ENCODE measurements at regions not wholly inside any gene's neighbourhood (a gene's known extent, or its start where the extent isn't known, plus 50 kb on each side); places are given as distances from the start of the nearest gene placed in this dataset.

- TF ChIP-seq EP300 (IDR thresholded peaks at IDR 0.05) = no peak
- TF ChIP-seq CTCF (IDR thresholded peaks at IDR 0.05) = no peak
- no peak for TF ChIP-seq POLR2AphosphoS5 (IDR thresholded peaks at IDR 0.05)
- no peak for TF ChIP-seq POLR2A (IDR thresholded peaks at IDR 0.05)
- no peaks in the 10 kb centered on the region for H3K4me1 ChIP-seq
- H3K9me3 ChIP-seq = no peaks in the 10 kb centered on the region
- no peak overlapping the region for H3K27ac ChIP-seq
- no peaks in the 10 kb centered on the region for H3K36me3 ChIP-seq
- 88 to 100% methylated on average over 1 of the region's 1 CpG for WGBS, 2 donors (ENCODE audit: low coverage in 1 of 2)
- no peaks in the 10 kb centered on the region for H3K27me3 ChIP-seq
- no peak overlapping the region for H3K4me3 ChIP-seq
- ATAC-seq = no peak
Measured at GRCh38 chr13:104314321-104314720, 1248.1 kb upstream of the SLC10A2 start.

GRCh38 chr13:104310861-104311260 is 1244.6 kb upstream of the SLC10A2 start:
- no peak overlapping the region for H3K27ac ChIP-seq
- H3K4me1 ChIP-seq = no peaks in the 10 kb centered on the region
- ATAC-seq = no peak
- no peaks in the 10 kb centered on the region for H3K36me3 ChIP-seq
- TF ChIP-seq POLR2AphosphoS5 (IDR thresholded peaks at IDR 0.05) = no peak
- TF ChIP-seq POLR2A (IDR thresholded peaks at IDR 0.05) = no peak
- TF ChIP-seq EP300 (IDR thresholded peaks at IDR 0.05) = no peak
- no peak for TF ChIP-seq CTCF (IDR thresholded peaks at IDR 0.05)
- H3K27me3 ChIP-seq = no peaks in the 10 kb centered on the region
- no peaks in the 10 kb centered on the region for H3K9me3 ChIP-seq
- H3K4me3 ChIP-seq = no peak overlapping the region
- WGBS, 2 donors (ENCODE audit: low coverage in 1 of 2) = 38 to 69% methylated on average over 2 of the region's 2 CpGs

GRCh38 chr13:104309431-104309830 is 1243.2 kb upstream of the SLC10A2 start:
- Histone ChIP-seq H3K36me3 (no peaks in the 10 kb centered on the region), H3K27me3 (no peaks in the 10 kb centered on the region), H3K4me1 (no peaks in the 10 kb centered on the region), H3K4me3 (no peak overlapping the region), H3K9me3 (no peaks in the 10 kb centered on the region), H3K27ac (no peak overlapping the region)
- TF ChIP-seq POLR2A (IDR thresholded peaks at IDR 0.05) = no peak
- no peak for TF ChIP-seq POLR2AphosphoS5 (IDR thresholded peaks at IDR 0.05)
- TF ChIP-seq EP300 (IDR thresholded peaks at IDR 0.05) = no peak
- TF ChIP-seq CTCF (IDR thresholded peaks at IDR 0.05) = no peak
- 44 to 60% methylated on average over 1 of the region's 1 CpG for WGBS, 2 donors (ENCODE audit: low coverage in 1 of 2)
- no peak for ATAC-seq

GRCh38 chr13:104301171-104301975 is 1235.2 kb upstream of the SLC10A2 start:
- H3K4me3 ChIP-seq = no peak overlapping the region
- no peak for ATAC-seq
- WGBS, 2 donors (ENCODE audit: low coverage in 1 of 2) = 66 to 72% methylated on average over 4 of the region's 4 CpGs
- no peaks in the 10 kb centered on the region for H3K9me3 ChIP-seq
- no peaks in the 10 kb centered on the region for H3K27me3 ChIP-seq
- TF ChIP-seq POLR2AphosphoS5 (IDR thresholded peaks at IDR 0.05) = no peak
- TF ChIP-seq EP300 (IDR thresholded peaks at IDR 0.05) = no peak
- no peak for TF ChIP-seq CTCF (IDR thresholded peaks at IDR 0.05)
- TF ChIP-seq POLR2A (IDR thresholded peaks at IDR 0.05) = no peak
- H3K27ac ChIP-seq = no peak overlapping the region
- no peaks in the 10 kb centered on the region for H3K4me1 ChIP-seq
- no peaks in the 10 kb centered on the region for H3K36me3 ChIP-seq

GRCh38 chr13:104297075-104297474 is 1230.9 kb upstream of the SLC10A2 start:
- H3K4me1 ChIP-seq = no peaks in the 10 kb centered on the region
- no peak overlapping the region for H3K4me3 ChIP-seq
- no peaks in the 10 kb centered on the region for H3K36me3 ChIP-seq
- TF ChIP-seq CTCF (IDR thresholded peaks at IDR 0.05) = no peak
- no peak for TF ChIP-seq EP300 (IDR thresholded peaks at IDR 0.05)
- no peak for TF ChIP-seq POLR2AphosphoS5 (IDR thresholded peaks at IDR 0.05)
- no peak for TF ChIP-seq POLR2A (IDR thresholded peaks at IDR 0.05)
- WGBS, 2 donors (ENCODE audit: low coverage in 1 of 2) = 69 to 74% methylated on average over 2 of the region's 2 CpGs
- no peak for ATAC-seq
- H3K9me3 ChIP-seq = no peaks in the 10 kb centered on the region
- H3K27ac ChIP-seq = no peak overlapping the region
- no peaks in the 10 kb centered on the region for H3K27me3 ChIP-seq

All from gastroesophageal sphincter (tissue), 4 donors.